Effector memory CD8-positive, alpha-beta T cell (primary cell): ENCODE measurements at regions not wholly inside any gene's neighbourhood (a gene's known extent, or its start where the extent isn't known, plus 50 kb on each side); places are given as distances from the start of the nearest gene placed in this dataset.
"Not testable (repeated sequence)": the region's sequence is repeated elsewhere in the genome, so short reads cannot be mapped to it uniquely, and the experiment has no call there.

Experiments used
- ATAC-seq: fragments of 150-1000 bp; cut with Tn5 transposase; replicated peaks from 2 replicates; pipeline ENCODE4 v1.10.0; 2021; ENCODE audit warnings: mild to moderate bottlenecking, moderate library complexity
- DNase-seq, 3 experiments: peaks; one replicate each; pipeline ENCODE4 v3.0.0; 2021
- H3K27ac Mint-ChIP-seq, 2 donors: one replicate each; pipeline ENCODE4 v1.8.0; 2022; ENCODE audit warnings: mild to moderate bottlenecking in 2 of 2, mixed read lengths in 2 of 2, moderate library complexity in 2 of 2
- H3K27me3 Mint-ChIP-seq, 2 donors: one replicate each; pipeline ENCODE4 v1.8.0; 2022; ENCODE audit warnings: mixed read lengths in 2 of 2
- H3K36me3 Mint-ChIP-seq: one replicate; pipeline ENCODE4 v1.8.0; 2022; ENCODE audit warnings: mild to moderate bottlenecking, moderate library complexity, mixed read lengths; ENCODE audit not compliant: insufficient read depth
- H3K4me1 Mint-ChIP-seq, 2 donors: one replicate each; pipeline ENCODE4 v1.8.0; 2022; ENCODE audit warnings: low read depth in 2 of 2, mixed read lengths in 2 of 2
- H3K4me3 Mint-ChIP-seq, 2 donors: one replicate each; pipeline ENCODE4 v1.8.0; 2022; ENCODE audit warnings: mild to moderate bottlenecking in 2 of 2, mixed read lengths in 2 of 2, moderate library complexity in 2 of 2
- H3K9me3 Mint-ChIP-seq, 2 donors: one replicate each; pipeline ENCODE4 v1.8.0; 2022; ENCODE audit warnings: mixed read lengths in 2 of 2

- Mint-ChIP-seq H3K4me1 (no peaks in the 10 kb centered on the region), H3K4me3 (no peak overlapping the region), H3K27me3 (peaks cover 13 to 31% of the 10 kb centered on the region in 2 donors), H3K36me3 (no peaks in the 10 kb centered on the region), H3K9me3 (no peaks in the 10 kb centered on the region), H3K27ac (no peak overlapping the region)
- peak in 1 of 3 experiments; percentile 1 for DNase-seq
- no peak for ATAC-seq
Observed at GRCh38 chr5:96483878-96484277, 50.8 kb upstream of the PCSK1 start.

- no peak for ATAC-seq
- Mint-ChIP-seq H3K4me3 (no peak overlapping the region), H3K4me1 (no peaks in the 10 kb centered on the region), H3K9me3 (no peaks in the 10 kb centered on the region), H3K27ac (no peak overlapping the region), H3K27me3 (peaks cover 24 to 38% of the 10 kb centered on the region in 2 donors), H3K36me3 (no peaks in the 10 kb centered on the region)
- DNase-seq: no peak
Observed at GRCh38 chr5:96487859-96488258, 54.8 kb upstream of the PCSK1 start.

- Mint-ChIP-seq H3K27me3 (peaks cover 22 to 41% of the 10 kb centered on the region in 2 donors), H3K9me3 (no peaks in the 10 kb centered on the region), H3K36me3 (no peaks in the 10 kb centered on the region), H3K27ac (no peak overlapping the region), H3K4me1 (no peaks in the 10 kb centered on the region), H3K4me3 (no peak overlapping the region)
- DNase-seq (no peak), ATAC-seq (no peak)
Observed at GRCh38 chr5:96489532-96489931, 56.5 kb upstream of the PCSK1 start.

GRCh38 chr5:96492459-96493047 lies 59.5 kb upstream of the PCSK1 start:
- ATAC-seq: no peak
- H3K27me3 Mint-ChIP-seq: peaks cover 17 to 22% of the 10 kb centered on the region in 2 donors

GRCh38 chr5:96493219-96493790 lies 60.3 kb upstream of the PCSK1 start:
- DNase-seq (no peak), ATAC-seq (no peak)
- H3K4me1 Mint-ChIP-seq: no peaks in the 10 kb centered on the region
- H3K27ac Mint-ChIP-seq: no peak overlapping the region
- H3K4me3 Mint-ChIP-seq: no peak overlapping the region
- peaks cover 14 to 19% of the 10 kb centered on the region in 2 donors for H3K27me3 Mint-ChIP-seq
- H3K9me3 Mint-ChIP-seq: peaks cover 0 to 3% of the 10 kb centered on the region in 2 donors
- no peaks in the 10 kb centered on the region for H3K36me3 Mint-ChIP-seq

More at GRCh38 chr5:96492459-96493047, 59.5 kb upstream of the PCSK1 start:
- H3K9me3 Mint-ChIP-seq: peaks cover 0 to 3% of the 10 kb centered on the region in 2 donors
- H3K27ac Mint-ChIP-seq: no peak overlapping the region
- H3K4me1 Mint-ChIP-seq: no peaks in the 10 kb centered on the region
- H3K36me3 Mint-ChIP-seq: no peaks in the 10 kb centered on the region
- DNase-seq: no peak
- H3K4me3 Mint-ChIP-seq: no peak overlapping the region

- not testable (repeated sequence) for H3K36me3 Mint-ChIP-seq, H3K27me3 Mint-ChIP-seq, H3K9me3 Mint-ChIP-seq, DNase-seq, H3K4me3 Mint-ChIP-seq, H3K27ac Mint-ChIP-seq, H3K4me1 Mint-ChIP-seq, ATAC-seq
Observed at GRCh38 chr5:96495412-96495811, 62.4 kb upstream of the PCSK1 start.

- H3K9me3 Mint-ChIP-seq, H3K27ac Mint-ChIP-seq, DNase-seq, H3K4me1 Mint-ChIP-seq, ATAC-seq, H3K4me3 Mint-ChIP-seq, H3K36me3 Mint-ChIP-seq: not testable (repeated sequence)
- H3K27me3 Mint-ChIP-seq: peaks cover 12 to 15% of the 10 kb centered on the region in 2 donors
Observed at GRCh38 chr5:96497027-96497426, 64.0 kb upstream of the PCSK1 start.

- Mint-ChIP-seq H3K4me3 (no peak overlapping the region), H3K9me3 (peaks cover 0 to 3% of the 10 kb centered on the region in 2 donors), H3K27me3 (peaks cover 19 to 22% of the 10 kb centered on the region in 2 donors), H3K36me3 (no peaks in the 10 kb centered on the region), H3K4me1 (no peaks in the 10 kb centered on the region), H3K27ac (no peak overlapping the region)
- no peak for DNase-seq
- ATAC-seq: no peak
Observed at GRCh38 chr5:96499753-96500345, 66.8 kb upstream of the PCSK1 start.

- H3K9me3 Mint-ChIP-seq: no peaks in the 10 kb centered on the region
- ATAC-seq (no peak), DNase-seq (no peak)
- H3K36me3 Mint-ChIP-seq: no peaks in the 10 kb centered on the region
- H3K4me1 Mint-ChIP-seq: no peaks in the 10 kb centered on the region
- H3K4me3 Mint-ChIP-seq: no peak overlapping the region
- peaks cover 21 to 23% of the 10 kb centered on the region in 2 donors for H3K27me3 Mint-ChIP-seq
- H3K27ac Mint-ChIP-seq: no peak overlapping the region
Observed at GRCh38 chr5:96501991-96502646, 69.1 kb upstream of the PCSK1 start.

- Mint-ChIP-seq H3K4me1 (no peaks in the 10 kb centered on the region), H3K9me3 (no peaks in the 10 kb centered on the region), H3K27me3 (peaks cover 21 to 23% of the 10 kb centered on the region in 2 donors), H3K4me3 (no peak overlapping the region), H3K27ac (no peak overlapping the region), H3K36me3 (no peaks in the 10 kb centered on the region)
- DNase-seq (no peak), ATAC-seq (no peak)
Observed at GRCh38 chr5:96503501-96504236, 70.6 kb upstream of the PCSK1 start.

GRCh38 chr5:96506376-96506775 lies 73.3 kb upstream of the PCSK1 start:
- ATAC-seq (no peak), DNase-seq (no peak)
- Mint-ChIP-seq H3K27me3 (peaks cover 12 to 16% of the 10 kb centered on the region in 2 donors), H3K9me3 (no peaks in the 10 kb centered on the region), H3K27ac (no peak overlapping the region), H3K4me3 (no peak overlapping the region), H3K36me3 (no peaks in the 10 kb centered on the region), H3K4me1 (no peaks in the 10 kb centered on the region)

- H3K4me3 Mint-ChIP-seq: no peak overlapping the region
- H3K4me1 Mint-ChIP-seq: no peaks in the 10 kb centered on the region
- H3K27me3 Mint-ChIP-seq: peaks cover 12 to 16% of the 10 kb centered on the region in 2 donors
- no peaks in the 10 kb centered on the region for H3K9me3 Mint-ChIP-seq
- H3K36me3 Mint-ChIP-seq: no peaks in the 10 kb centered on the region
- ATAC-seq (no peak), DNase-seq (no peak)
- H3K27ac Mint-ChIP-seq: no peak overlapping the region
Observed at GRCh38 chr5:96506866-96507527, 73.9 kb upstream of the PCSK1 start.

GRCh38 chr5:96509316-96509715 lies 76.3 kb upstream of the PCSK1 start:
- no peaks in the 10 kb centered on the region for H3K36me3 Mint-ChIP-seq
- DNase-seq: no peak
- no peak overlapping the region for H3K27ac Mint-ChIP-seq
- no peak for ATAC-seq
- H3K27me3 Mint-ChIP-seq: peaks cover 6 to 8% of the 10 kb centered on the region in 2 donors
- no peak overlapping the region for H3K4me3 Mint-ChIP-seq
- no peaks in the 10 kb centered on the region for H3K9me3 Mint-ChIP-seq
- H3K4me1 Mint-ChIP-seq: no peaks in the 10 kb centered on the region
